ENCODE measurements at regions not wholly inside any gene's neighbourhood (a gene's known extent, or its start where the extent isn't known, plus 50 kb on each side); places are given as distances from the start of the nearest gene placed in this dataset.
"Not testable (repeated sequence)": the region's sequence is repeated elsewhere in the genome, so short reads cannot be mapped to it uniquely, and the experiment has no call there.

- no peaks in the 10 kb centered on the region for H3K79me2 ChIP-seq (ENCODE audit: insufficient read depth, low read length)
- H3K27ac ChIP-seq (ENCODE audit: low read depth, low read length) = no peak overlapping the region
- H3K36me3 ChIP-seq (ENCODE audit: insufficient read depth, low read length) = no peaks in the 10 kb centered on the region
- no peaks in the 10 kb centered on the region for H4K20me1 ChIP-seq (ENCODE audit: insufficient read depth, low read length)
- H3K4me2 ChIP-seq (ENCODE audit: insufficient read depth, low read length) = peak overlapping the region; percentile 22
- no peak overlapping the region for H3K4me3 ChIP-seq (ENCODE audit: insufficient read depth, low read length)
- H3K9me3 ChIP-seq (ENCODE audit: low read depth, low read length) = no peaks in the 10 kb centered on the region
- peaks cover 28% of the 10 kb centered on the region for H3K4me1 ChIP-seq (ENCODE audit: insufficient read depth, low read length)
- DNase-seq (ENCODE audit: insufficient read length, low spot score, missing footprints) = peak; percentile 39
- no peaks in the 10 kb centered on the region for H3K27me3 ChIP-seq (ENCODE audit: insufficient read depth, low read length)
- TF ChIP-seq CTCF (IDR thresholded peaks at IDR 0.05; ENCODE audit: extremely low read depth, low read depth, low read length) = no peak
- H2AFZ ChIP-seq (ENCODE audit: low read length) = no peak overlapping the region
Observed at GRCh38 chr11:96741068-96741467, 351.3 kb downstream of the JRKL start.

GRCh38 chr11:96744697-96745096, 354.9 kb downstream of the JRKL start:
- H3K27ac ChIP-seq (ENCODE audit: low read depth, low read length) = no peak overlapping the region
- H3K79me2 ChIP-seq (ENCODE audit: insufficient read depth, low read length) = no peaks in the 10 kb centered on the region
- no peaks in the 10 kb centered on the region for H3K9me3 ChIP-seq (ENCODE audit: low read depth, low read length)
- peak overlapping the region; percentile 30 for H2AFZ ChIP-seq (ENCODE audit: low read length)
- DNase-seq (ENCODE audit: insufficient read length, low spot score, missing footprints) = peak; percentile 27
- H3K4me3 ChIP-seq (ENCODE audit: insufficient read depth, low read length) = no peak overlapping the region
- H4K20me1 ChIP-seq (ENCODE audit: insufficient read depth, low read length) = no peaks in the 10 kb centered on the region
- peaks cover 33% of the 10 kb centered on the region for H3K4me1 ChIP-seq (ENCODE audit: insufficient read depth, low read length)
- H3K4me2 ChIP-seq (ENCODE audit: insufficient read depth, low read length) = no peak overlapping the region
- no peak for TF ChIP-seq CTCF (IDR thresholded peaks at IDR 0.05; ENCODE audit: extremely low read depth, low read depth, low read length)
- no peaks in the 10 kb centered on the region for H3K36me3 ChIP-seq (ENCODE audit: insufficient read depth, low read length)
- no peaks in the 10 kb centered on the region for H3K27me3 ChIP-seq (ENCODE audit: insufficient read depth, low read length)

GRCh38 chr11:96748639-96749370, 359.0 kb downstream of the JRKL start:
- no peaks in the 10 kb centered on the region for H3K9me3 ChIP-seq (ENCODE audit: low read depth, low read length)
- H4K20me1 ChIP-seq (ENCODE audit: insufficient read depth, low read length) = no peaks in the 10 kb centered on the region
- no peaks in the 10 kb centered on the region for H3K27me3 ChIP-seq (ENCODE audit: insufficient read depth, low read length)
- H3K4me2 ChIP-seq (ENCODE audit: insufficient read depth, low read length) = peak overlapping the region; percentile 81
- TF ChIP-seq CTCF (IDR thresholded peaks at IDR 0.05; ENCODE audit: extremely low read depth, low read depth, low read length) = no peak
- no peaks in the 10 kb centered on the region for H3K36me3 ChIP-seq (ENCODE audit: insufficient read depth, low read length)
- no peaks in the 10 kb centered on the region for H3K79me2 ChIP-seq (ENCODE audit: insufficient read depth, low read length)
- peak overlapping the region; percentile 24 for H3K27ac ChIP-seq (ENCODE audit: low read depth, low read length)
- H3K4me3 ChIP-seq (ENCODE audit: insufficient read depth, low read length) = peak overlapping the region; percentile 1
- peaks cover 28% of the 10 kb centered on the region for H3K4me1 ChIP-seq (ENCODE audit: insufficient read depth, low read length)
- peak overlapping the region; percentile 67 for H2AFZ ChIP-seq (ENCODE audit: low read length)
- peak; percentile 48 for DNase-seq (ENCODE audit: insufficient read length, low spot score, missing footprints)

GRCh38 chr11:96751807-96752206, 362.0 kb downstream of the JRKL start:
- H4K20me1 ChIP-seq (ENCODE audit: insufficient read depth, low read length); H3K27me3 ChIP-seq (ENCODE audit: insufficient read depth, low read length); H2AFZ ChIP-seq (ENCODE audit: low read length); H3K79me2 ChIP-seq (ENCODE audit: insufficient read depth, low read length); H3K4me2 ChIP-seq (ENCODE audit: insufficient read depth, low read length); H3K36me3 ChIP-seq (ENCODE audit: insufficient read depth, low read length); DNase-seq (ENCODE audit: insufficient read length, low spot score, missing footprints); H3K27ac ChIP-seq (ENCODE audit: low read depth, low read length); H3K4me3 ChIP-seq (ENCODE audit: insufficient read depth, low read length); H3K9me3 ChIP-seq (ENCODE audit: low read depth, low read length): not testable (repeated sequence)
- peaks cover 28% of the 10 kb centered on the region for H3K4me1 ChIP-seq (ENCODE audit: insufficient read depth, low read length)

Measured in osteoblast (primary cell).